Stimulated activated CD8-positive, alpha-beta memory T cell treated with anti-CD3 and anti-CD28 coated beads, Interleukin-15, amount 100 ng/mL, for 1 hour (primary cell): ENCODE measurements at regions not wholly inside any gene's neighbourhood (a gene's known extent, or its start where the extent isn't known, plus 50 kb on each side); places are given as distances from the start of the nearest gene placed in this dataset.
"Not testable (repeated sequence)": the region's sequence is repeated elsewhere in the genome, so short reads cannot be mapped to it uniquely, and the experiment has no call there.

ENCODE experiments used
- DNase-seq: peaks from one replicate; pipeline ENCODE4 v3.0.0-alpha.2; 2020; ENCODE audit warnings: low read depth

DNA sequence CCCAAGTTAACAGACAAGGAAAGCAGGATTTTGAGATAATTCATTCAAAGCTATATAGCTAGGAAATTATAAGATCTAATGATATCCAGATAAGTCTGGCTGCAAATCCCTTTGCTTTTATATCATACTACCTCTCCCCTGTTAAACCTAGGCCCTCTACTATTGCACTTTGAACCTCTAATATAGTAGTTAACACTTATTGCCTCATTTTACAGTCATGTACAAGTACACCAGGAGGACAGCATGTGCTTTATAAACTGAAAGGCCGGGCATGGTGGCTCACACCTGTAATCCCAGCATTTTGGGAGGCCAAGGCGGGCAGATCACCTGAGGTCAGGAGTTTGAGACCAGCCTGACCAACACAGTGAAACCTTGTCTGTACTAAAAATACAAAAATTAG, 234.4 kb upstream of the EDNRA start:
- not testable (repeated sequence) for DNase-seq

GRCh38 chr4:147247579-147247978, 233.3 kb upstream of the EDNRA start:
- no peak for DNase-seq

DNA sequence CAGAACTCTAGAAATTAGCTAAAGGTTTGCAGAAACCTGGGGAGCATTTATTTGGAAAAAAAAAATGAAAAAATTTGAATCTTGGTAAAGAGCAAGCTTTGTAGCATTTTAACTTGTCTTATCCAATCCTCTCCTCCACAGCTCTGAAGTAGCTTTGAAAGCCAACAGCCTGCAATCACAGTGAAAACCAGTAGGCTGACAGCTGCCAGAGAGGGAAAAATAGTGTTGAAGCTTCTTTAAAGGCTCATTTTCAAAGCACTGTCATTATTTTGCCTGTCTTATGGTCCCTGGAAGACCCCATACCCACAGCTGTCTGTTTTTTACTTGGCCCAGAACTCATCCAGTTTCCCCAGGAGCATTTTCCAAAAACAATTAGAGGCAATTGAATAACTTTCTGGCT, 230.8 kb upstream of the EDNRA start:
- DNase-seq: no peak

DNA sequence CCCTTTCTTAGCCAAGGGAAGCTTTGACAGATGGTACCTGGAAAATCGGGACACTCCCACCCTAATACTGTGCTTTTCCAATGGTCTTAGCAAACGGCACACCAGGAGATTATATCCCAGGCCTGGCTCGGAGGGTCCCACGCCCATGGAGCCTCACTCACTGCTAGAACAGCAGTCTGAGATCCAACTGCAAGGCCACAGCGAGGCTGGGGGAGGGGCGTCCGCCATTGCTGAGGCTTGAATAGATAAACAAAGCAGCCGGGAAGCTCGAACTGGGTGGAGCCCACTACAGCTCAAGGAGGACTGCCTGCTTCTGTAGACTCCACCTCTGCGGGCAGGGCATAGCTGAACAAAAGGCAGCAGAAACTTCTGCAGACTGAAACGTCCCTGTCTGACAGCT, 225.6 kb upstream of the EDNRA start:
- DNase-seq: not testable (repeated sequence)

DNA sequence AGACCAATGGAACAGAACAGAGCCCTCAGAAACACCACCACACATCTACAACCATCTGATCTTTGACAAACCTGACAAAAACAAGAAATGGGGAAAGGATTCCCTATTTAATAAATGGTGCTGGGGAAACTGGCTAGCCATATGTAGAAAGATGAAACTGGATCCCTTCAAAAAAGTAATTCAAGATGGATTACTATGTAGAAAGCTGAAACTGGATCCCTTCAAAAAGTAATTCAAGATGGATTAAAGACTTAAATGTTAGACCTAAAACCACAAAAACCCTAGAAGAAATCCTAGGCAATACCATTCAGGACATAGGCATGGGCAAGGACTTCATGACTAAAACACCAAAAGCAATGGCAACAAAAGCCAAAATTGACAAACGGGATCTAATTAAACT, 221.6 kb upstream of the EDNRA start:
- not testable (repeated sequence) for DNase-seq

- DNase-seq: no peak
Measured at GRCh38 chr4:147284256-147284835, 196.6 kb upstream of the EDNRA start.

DNA sequence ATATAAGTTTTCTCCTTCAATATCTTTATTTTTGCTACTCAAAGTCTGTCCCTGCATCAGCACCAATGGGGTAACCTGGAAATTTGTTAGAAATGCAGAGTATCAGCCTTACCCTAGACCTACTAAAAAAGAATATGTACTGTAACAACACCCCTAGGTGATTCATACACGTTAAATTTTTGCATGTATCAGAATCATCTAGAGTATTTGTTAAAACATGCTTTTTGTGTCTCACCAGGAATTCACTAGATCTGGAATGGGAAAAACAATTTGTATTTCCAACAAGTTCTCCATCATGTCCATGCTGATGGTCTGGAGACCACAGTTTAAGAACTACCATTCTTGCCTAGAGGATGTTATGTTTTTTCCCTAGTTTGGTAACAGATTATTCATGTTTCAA, 196.0 kb upstream of the EDNRA start:
- DNase-seq: no peak

DNA sequence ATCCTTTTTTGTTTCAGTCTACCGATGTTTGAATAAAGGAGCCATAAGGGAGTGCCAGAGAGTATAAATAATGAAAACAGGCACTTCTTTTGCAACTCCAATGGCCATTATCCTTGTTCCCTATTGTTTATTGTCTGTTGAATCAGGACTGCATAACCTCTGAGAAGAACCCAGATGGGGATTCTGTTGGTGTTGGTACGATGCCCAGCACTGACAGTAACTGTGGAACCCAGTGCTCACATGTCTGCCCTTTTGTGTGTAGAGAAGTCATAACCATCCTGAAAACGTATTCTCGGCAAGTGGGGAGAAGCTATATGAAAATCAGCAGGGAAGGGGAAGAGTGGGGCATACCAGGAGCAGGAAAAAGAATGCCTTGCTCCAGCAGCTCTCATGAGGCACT, 195.1 kb upstream of the EDNRA start:
- no peak for DNase-seq

- DNase-seq: no peak
Measured at GRCh38 chr4:147286846-147287587, 193.9 kb upstream of the EDNRA start.

- DNase-seq: no peak
Measured at GRCh38 chr4:147287588-147287890, 193.4 kb upstream of the EDNRA start.

DNA sequence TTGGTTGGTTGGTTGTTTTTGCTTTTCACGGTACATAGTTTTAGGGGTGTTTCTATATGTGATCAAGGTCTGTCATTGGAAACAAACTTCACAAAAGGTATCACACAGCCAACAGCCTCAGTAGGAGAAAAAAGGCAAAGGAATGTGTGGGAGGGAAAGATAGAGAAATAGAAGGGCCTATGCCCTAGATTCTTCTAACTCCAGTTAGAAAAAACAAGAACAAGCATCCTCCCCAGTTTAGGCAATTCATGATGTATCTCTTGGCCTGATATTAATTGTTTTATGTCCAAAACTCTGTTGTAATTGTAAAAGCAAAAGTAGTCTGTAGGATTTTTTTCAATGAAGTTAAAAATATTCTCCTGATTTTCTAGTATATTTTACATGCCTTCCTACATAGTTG, 192.4 kb upstream of the EDNRA start:
- no peak for DNase-seq

DNA sequence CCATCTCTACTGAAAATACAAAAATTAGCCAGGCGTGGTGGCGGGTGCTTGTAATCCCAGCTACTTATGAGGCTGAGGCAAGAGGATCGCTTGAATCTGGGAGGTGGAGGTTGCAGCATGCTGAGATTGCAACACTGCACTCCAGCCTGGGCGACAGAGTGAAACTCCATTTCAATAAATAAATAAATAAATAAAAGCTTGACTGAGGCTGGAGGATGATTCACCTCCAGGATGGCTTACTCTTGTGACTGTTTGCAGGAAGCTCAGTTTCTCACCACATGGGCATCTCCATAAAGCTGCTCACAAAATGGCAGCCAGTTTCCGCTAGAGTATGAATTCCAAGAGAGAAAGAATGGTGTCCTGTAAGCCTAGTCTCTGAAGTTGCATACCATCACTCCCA, 191.7 kb upstream of the EDNRA start:
- no peak for DNase-seq

DNA sequence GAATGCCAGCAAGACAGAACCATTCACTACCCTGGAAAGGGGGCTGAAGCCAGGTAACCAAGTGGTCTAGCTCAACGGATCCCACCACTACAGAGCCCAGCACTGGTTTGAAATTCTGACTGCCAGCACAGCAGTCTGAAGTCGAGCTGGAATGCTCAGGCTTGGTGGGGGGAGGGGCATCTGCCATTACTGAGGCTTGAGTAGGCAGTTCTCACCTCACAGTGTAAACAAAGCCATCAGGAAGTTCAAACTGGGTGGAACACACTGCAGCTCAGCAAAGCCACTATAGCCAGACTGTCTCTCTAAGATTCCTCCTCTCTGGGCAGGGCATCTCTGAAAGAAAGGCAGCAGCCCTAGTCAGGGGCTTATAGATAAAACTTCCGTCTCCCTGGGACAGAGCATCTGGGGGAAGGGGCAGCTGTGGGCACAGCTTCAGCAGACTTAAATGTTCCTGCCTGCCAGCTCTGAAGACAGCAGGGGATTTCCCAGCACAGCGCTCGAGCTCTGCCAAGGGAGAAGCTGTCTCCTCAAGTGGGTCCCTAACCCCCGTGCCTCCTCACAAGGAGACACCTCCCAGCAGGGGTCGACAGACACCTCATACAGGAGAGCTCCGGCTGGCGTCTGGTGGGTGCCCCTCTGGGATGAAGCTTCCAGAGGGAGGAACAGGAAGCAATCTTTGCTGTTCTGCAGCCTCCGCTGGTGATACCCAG, 188.1 kb upstream of the EDNRA start:
- DNase-seq: not testable (repeated sequence)

DNA sequence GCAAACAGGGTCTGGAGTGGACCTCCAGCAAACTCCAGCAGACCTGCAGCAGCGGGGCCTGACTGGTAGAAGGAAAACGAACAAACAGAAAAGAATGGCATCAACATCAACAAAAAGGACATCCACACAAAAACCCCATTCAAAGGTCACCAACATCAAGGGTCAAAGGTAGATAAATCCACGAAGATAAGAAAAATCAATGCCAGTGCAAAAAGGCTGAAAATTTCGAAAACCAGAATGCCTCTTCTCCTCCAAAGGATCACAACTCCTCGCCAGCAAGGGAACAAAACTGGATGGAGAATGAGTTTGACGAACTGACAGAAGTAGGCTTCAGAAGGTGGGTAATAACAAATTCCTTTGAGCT, 187.6 kb upstream of the EDNRA start:
- not testable (repeated sequence) for DNase-seq

- DNase-seq: no peak
Measured at GRCh38 chr4:147299205-147299604, 181.7 kb upstream of the EDNRA start.

DNA sequence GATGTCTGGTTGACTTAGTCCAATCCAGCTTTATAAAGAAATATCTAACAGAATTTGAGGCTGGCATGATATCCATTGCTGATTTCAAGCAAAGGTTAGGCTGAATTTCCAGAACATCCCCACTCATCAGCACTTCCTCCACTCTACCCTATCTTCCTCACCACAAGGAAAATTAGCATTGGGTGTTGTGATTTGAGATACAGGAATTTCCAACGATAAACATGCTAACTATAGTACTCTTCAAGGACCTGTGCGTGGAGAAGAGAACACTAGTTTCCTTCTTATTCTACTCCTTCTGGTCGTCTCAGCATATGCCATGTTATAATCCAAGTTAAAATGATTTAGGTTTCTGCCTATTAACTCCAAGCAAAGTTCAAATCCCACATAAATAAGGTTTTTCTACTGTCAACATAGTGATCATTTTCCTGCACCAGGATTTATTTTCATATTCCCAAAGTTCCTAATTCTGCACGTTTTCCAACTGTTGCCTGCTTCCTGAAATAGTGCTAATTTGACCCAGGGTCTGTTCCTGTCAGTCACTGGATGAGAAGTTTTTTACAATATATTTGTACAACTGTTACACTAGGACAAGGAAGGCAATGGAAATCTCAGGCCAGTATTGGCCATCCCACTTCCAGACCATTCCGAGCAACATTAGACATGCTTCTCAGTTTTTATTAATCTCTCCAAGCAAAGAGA, 177.6 kb upstream of the EDNRA start:
- DNase-seq: no peak

DNA sequence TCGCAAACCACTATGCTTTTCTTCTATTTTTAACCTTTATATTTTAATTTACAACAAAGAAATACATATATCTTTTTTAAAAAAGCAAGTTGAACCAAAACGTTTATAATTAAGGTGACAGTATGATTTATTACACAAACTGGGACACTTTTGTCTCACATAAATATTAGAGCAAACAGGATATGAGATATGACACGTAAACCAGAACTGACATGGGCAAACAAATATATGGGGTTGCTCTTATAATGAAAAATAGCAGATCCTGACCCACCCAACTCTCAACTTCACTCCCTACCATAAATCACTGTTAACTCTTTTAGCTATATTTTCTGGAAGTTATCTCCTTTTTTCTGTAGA, 177.0 kb upstream of the EDNRA start:
- no peak for DNase-seq

DNA sequence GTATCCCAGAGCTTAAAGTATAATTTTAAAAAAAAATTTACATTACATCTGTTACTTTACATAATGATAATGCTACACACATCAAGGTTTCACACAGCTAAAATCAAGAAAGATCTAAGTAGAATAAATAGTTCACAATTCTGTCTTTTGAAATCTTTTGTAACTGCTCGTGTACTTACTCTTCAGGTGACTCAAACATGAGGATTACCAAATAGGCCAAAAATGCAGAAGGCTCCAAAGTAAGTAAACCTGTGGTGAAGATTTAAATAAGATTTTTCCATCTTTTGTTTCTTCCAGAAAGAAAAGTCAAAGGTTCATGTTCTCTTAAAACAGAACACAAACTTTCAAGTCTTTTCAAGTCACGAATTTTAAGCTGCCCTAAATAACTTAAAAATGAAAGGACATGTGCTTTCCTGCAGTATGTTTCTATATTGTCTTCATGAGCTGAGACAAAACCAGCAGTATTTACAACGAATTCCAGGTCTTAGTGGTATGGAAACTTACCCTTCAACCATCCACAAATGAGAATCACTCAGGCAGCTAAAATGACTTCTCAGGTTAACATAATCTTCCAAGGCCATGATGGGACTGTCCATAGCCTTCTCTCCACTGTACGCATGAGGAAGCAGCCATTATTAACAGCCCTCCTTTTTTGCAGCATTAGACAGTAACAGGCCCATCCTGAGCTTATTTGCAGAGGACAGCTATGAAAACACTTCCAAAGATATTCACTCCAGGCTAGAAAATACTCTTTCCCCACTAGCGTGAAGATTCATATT, 172.8 kb upstream of the EDNRA start:
- DNase-seq: no peak

DNA sequence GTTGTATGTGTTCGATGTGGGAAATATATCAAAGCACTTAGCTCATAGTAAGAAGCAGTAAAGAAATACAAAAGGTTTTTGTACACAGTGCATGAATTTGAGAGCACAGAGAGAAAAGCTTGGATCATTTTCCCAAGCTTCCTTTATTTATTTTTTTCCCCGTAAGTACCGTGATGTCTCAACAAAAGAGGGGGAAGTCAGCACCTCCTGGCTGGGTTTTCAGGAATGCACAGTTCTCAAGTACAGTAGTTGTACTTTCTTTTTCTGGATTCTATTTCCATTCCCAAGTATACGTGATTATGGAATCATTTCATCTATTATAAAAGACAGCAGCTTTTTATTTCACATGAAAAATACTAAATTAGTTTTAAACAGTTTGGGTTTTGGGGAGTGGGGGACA, 171.5 kb upstream of the EDNRA start:
- no peak for DNase-seq

DNA sequence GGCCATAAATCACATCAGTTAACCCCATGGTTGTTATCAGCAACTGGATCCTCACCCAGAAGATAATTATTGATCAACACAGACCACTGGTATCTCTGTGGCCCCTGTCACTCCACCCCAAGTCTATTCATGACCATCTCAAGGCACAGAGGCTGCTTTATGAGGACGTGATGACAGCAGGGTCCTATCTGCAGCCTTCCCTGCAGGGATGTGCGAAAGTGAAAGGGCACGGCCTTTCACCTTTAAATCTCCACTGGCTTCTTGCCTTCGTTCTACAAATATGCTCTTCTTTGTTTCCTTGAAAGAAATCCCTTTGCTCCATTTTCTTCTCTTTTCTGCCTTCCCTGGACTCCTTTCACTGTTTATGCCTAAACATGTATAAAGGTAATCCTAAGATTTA, 170.6 kb upstream of the EDNRA start:
- no peak for DNase-seq

DNA sequence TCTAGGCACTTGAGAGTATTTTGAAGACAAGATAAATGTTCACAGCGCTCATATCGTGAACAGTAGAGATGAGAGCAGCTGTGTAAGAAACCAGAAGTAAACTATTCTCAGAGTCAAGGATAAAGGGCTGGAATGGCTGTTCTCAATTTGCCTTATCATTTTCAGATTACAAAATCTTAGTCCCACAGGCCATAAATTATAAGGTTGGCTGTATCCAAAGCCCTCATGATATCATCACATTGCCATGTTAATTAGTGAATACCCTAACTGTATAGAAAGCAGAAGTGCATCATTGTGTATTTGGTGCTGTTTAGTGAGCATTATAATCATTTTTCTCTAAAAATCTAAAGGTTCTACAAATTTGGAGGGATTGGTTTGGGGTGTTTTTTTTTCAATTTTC, 168.9 kb upstream of the EDNRA start:
- DNase-seq: no peak

GRCh38 chr4:147312376-147313046, 168.4 kb upstream of the EDNRA start:
- DNase-seq: no peak
